Mucosa of descending colon (tissue), 3 donors: ENCODE measurements at regions not wholly inside any gene's neighbourhood (a gene's known extent, or its start where the extent isn't known, plus 50 kb on each side); places are given as distances from the start of the nearest gene placed in this dataset.

ENCODE experiments used
- ATAC-seq: fragments of 200-7000 bp; cut with Tn5 transposase; one replicate; pipeline ENCODE4 v1.9.1; 2020; ENCODE audit warnings: mild to moderate bottlenecking, moderate library complexity
- DNase-seq, 3 donors: peaks; one replicate each; pipeline ENCODE4 v3.0.0-alpha.2; 2020
- H3K36me3 ChIP-seq: fragments of 200-600 bp; one replicate; pipeline ENCODE4 v1.8.0; 2021; ENCODE audit warnings: low read depth, mild to moderate bottlenecking
- H3K4me1 ChIP-seq: fragments of 200-600 bp; one replicate; pipeline ENCODE4 v1.8.0; 2021; ENCODE audit warnings: low read depth, mild to moderate bottlenecking
- H3K4me3 ChIP-seq: fragments of 200-600 bp; one replicate; pipeline ENCODE4 v1.8.0; 2021; ENCODE audit warnings: mild to moderate bottlenecking
- H3K9me3 ChIP-seq: fragments of 200-600 bp; one replicate; pipeline ENCODE4 v1.8.0; 2021; ENCODE audit warnings: mild to moderate bottlenecking
- intact Hi-C, 2 donors: fragments of 100-400 bp; cut with DNase I in 1 of 2; cut with micrococcal nuclease in 1 of 2; formaldehyde crosslinking; loops; one replicate each; pipeline versions ENCODE4 v1.11.0 to v1.11.1; 2022; cut with DNase I, micrococcal nuclease
- TF ChIP-seq, protein P1 (sequence below): fragments of 200-600 bp; IDR thresholded peaks from one replicate; pipeline ENCODE4 v1.8.0; 2022; ENCODE audit warnings: antibody characterized with exemption, mild to moderate bottlenecking
- donor health status: DM: no; HTN: no; CAD: no; lungs with moderate emphysema.
- donor health status: DM: no; HTN: no; CAD: no.
- donor health status: DM: no; HTN: yes; CAD: no.

DNA sequence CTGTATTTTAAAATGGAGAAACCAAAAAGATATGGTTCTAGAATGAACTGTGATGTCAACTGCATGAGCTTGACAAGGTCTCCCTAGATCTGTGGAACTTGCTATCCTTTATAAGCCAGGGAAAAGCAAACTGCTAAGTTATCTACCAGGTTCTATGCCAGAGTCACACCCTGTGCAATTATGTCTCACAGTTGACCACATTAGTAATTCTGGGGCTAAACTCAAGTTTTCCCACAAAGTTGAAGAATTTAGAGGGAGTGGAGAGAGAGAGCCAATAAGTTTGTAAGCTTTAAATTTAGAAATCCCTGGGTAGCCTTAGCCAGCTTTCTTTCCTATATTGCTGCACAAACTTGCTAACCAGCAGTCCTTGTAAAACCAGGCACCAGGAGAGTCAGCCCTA is 407.0 kb upstream of the SASH1 start:
- Histone ChIP-seq H3K4me1 (no peaks in the 10 kb centered on the region), H3K4me3 (no peak overlapping the region), H3K9me3 (no peaks in the 10 kb centered on the region), H3K36me3 (no peaks in the 10 kb centered on the region)
- TF ChIP-seq, protein P1, sequence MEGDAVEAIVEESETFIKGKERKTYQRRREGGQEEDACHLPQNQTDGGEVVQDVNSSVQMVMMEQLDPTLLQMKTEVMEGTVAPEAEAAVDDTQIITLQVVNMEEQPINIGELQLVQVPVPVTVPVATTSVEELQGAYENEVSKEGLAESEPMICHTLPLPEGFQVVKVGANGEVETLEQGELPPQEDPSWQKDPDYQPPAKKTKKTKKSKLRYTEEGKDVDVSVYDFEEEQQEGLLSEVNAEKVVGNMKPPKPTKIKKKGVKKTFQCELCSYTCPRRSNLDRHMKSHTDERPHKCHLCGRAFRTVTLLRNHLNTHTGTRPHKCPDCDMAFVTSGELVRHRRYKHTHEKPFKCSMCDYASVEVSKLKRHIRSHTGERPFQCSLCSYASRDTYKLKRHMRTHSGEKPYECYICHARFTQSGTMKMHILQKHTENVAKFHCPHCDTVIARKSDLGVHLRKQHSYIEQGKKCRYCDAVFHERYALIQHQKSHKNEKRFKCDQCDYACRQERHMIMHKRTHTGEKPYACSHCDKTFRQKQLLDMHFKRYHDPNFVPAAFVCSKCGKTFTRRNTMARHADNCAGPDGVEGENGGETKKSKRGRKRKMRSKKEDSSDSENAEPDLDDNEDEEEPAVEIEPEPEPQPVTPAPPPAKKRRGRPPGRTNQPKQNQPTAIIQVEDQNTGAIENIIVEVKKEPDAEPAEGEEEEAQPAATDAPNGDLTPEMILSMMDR, result no peak
- intact Hi-C loops, result no loop called here
- ATAC-seq (no peak), DNase-seq (no peak)

DNA sequence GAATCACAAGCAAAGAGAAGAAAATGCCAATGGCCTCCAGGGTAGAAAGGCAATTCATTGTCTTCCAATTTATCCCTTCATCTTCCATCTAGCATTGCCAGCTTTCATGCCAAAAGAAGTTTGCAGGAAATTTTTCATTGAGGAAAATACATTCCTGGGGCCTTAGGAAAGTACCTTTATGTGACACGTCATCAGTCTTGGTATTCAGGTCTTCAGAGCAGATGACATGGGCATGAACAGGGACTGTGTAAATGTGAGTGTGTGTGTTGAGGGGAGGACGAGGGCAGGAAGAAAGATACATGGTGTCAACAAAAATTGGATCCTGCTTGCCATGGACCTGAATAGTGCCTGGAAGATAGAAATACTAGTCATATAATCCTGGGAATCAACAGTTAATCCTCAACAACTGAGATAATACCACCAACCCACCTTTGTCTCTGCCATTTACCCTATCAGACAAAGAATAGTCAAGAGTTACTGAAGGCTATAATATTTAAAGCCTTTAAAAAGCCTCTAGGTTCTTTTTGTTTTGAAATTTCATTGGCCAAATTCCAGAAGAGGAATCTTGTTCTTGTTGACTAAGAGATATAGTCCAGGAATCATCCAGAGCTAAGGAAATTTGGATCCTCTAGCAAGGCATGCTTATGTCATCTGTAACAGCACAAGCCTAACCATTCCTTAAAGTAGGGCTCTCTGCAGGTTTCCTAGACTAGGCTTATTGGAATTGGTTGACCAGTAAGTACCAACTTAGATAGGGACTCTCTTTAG is 405.8 kb upstream of the SASH1 start:
- ATAC-seq (no peak), DNase-seq (no peak)
- no peak overlapping the region for H3K4me3 ChIP-seq
- intact Hi-C loops, result no loop called here
- no peaks in the 10 kb centered on the region for H3K9me3 ChIP-seq
- no peaks in the 10 kb centered on the region for H3K4me1 ChIP-seq
- TF ChIP-seq, protein P1, result no peak
- no peaks in the 10 kb centered on the region for H3K36me3 ChIP-seq

- TF ChIP-seq, protein P1, result no peak
- no peak for DNase-seq
- no peak for ATAC-seq
- no peaks in the 10 kb centered on the region for H3K36me3 ChIP-seq
- no peaks in the 10 kb centered on the region for H3K9me3 ChIP-seq
- intact Hi-C loops, result no loop called here
- no peak overlapping the region for H3K4me3 ChIP-seq
- no peaks in the 10 kb centered on the region for H3K4me1 ChIP-seq
Measured at GRCh38 chr6:147941143-147941542, 401.5 kb upstream of the SASH1 start.

GRCh38 chr6:147942363-147942762 is 400.3 kb upstream of the SASH1 start:
- Histone ChIP-seq H3K4me1 (no peaks in the 10 kb centered on the region), H3K4me3 (no peak overlapping the region)
- intact Hi-C loops, result no loop called here

DNA sequence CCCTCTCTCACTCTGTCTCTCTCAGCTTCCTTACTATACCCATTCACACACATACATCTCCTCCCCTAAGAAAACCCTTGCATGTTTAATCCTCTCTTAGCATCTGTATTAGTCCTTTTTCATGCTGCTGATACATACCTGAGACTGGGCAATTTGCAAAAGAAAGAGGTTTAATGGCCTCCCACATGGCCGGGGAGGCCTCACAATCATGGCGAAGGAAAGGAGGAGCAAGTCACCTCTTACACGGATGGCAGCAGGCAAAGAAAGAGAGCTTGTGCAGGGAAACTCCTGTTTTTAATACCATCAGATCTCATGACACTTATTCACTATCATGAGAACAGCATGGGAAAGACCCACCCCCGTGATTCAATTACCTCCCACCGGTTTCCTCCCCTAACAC is 398.5 kb upstream of the SASH1 start:
- intact Hi-C loops, result no loop called here
- Histone ChIP-seq H3K4me3 (no peak overlapping the region), H3K9me3 (no peaks in the 10 kb centered on the region), H3K4me1 (no peaks in the 10 kb centered on the region), H3K36me3 (no peaks in the 10 kb centered on the region)
- TF ChIP-seq, protein P1, result no peak
- DNase-seq (no peak), ATAC-seq (no peak)

More at GRCh38 chr6:147942363-147942762, 400.3 kb upstream of the SASH1 start:
- Histone ChIP-seq H3K36me3 (no peaks in the 10 kb centered on the region), H3K9me3 (no peaks in the 10 kb centered on the region)
- no peak for ATAC-seq
- DNase-seq, result no peak
- TF ChIP-seq, protein P1, result no peak
